Mesothelial cell of epicardium (in vitro differentiated cells): ENCODE measurements at regions not wholly inside any gene's neighbourhood (a gene's known extent, or its start where the extent isn't known, plus 50 kb on each side); places are given as distances from the start of the nearest gene placed in this dataset.

Source experiments
- DNase-seq, 2 experiments: peaks; one replicate each; pipeline ENCODE4 v3.0.0; 2021; ENCODE audit warnings: low spot score in 2 of 2; ENCODE audit not compliant: unreplicated experiment in 2 of 2
- H3K27ac Mint-ChIP-seq: 2 replicates; pipeline ENCODE4 v1.8.0; 2021; ENCODE audit warnings: mixed read lengths
- H3K27me3 Mint-ChIP-seq: 2 replicates; pipeline ENCODE4 v1.8.0; 2021; ENCODE audit warnings: low read depth, mixed read lengths
- H3K36me3 Mint-ChIP-seq: 2 replicates; pipeline ENCODE4 v1.8.0; 2021; ENCODE audit warnings: mixed read lengths
- H3K4me1 Mint-ChIP-seq: 2 replicates; pipeline ENCODE4 v1.8.0; 2021; ENCODE audit warnings: mixed read lengths
- H3K4me3 Mint-ChIP-seq: 2 replicates; pipeline ENCODE4 v1.8.0; 2021; ENCODE audit warnings: mild to moderate bottlenecking, moderate library complexity, mixed read lengths
- H3K9me3 Mint-ChIP-seq: 2 replicates; pipeline ENCODE4 v1.8.0; 2021; ENCODE audit warnings: mixed read lengths
- TF ChIP-seq, protein P1 (sequence below): fragments of 200-600 bp; sonication (generic); IDR thresholded peaks from one replicate; pipeline ENCODE4 v1.5.0; 2021; ENCODE audit warnings: antibody characterized with exemption; ENCODE audit not compliant: unreplicated experiment

DNA sequence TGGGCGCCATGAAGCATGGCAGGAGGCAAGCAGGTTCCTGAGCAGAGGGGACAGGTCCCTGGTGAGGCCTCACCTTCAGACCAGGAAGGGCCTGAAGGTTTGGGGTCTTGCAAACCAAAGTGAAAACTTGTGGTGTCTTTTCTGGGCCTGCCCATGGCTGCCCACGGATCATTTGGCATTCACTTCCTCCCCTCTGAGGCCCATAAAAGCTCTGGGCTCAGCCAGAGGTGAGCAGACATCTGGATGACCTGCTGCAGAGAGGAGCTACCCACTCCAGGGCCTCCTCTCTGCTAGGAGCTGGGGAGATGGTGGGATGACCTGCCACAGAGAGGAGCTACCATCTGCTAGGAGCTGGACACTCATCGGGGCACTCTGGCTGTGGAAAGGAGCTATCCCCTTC, 112.9 kb upstream of the TMEM18 start:
- Mint-ChIP-seq H3K4me1 (peaks cover 6% of the 10 kb centered on the region), H3K9me3 (peaks cover 6% of the 10 kb centered on the region), H3K4me3 (no peak overlapping the region), H3K27ac (no peak overlapping the region), H3K36me3 (no peaks in the 10 kb centered on the region), H3K27me3 (peaks cover 3% of the 10 kb centered on the region)
- TF ChIP-seq, protein P1, sequence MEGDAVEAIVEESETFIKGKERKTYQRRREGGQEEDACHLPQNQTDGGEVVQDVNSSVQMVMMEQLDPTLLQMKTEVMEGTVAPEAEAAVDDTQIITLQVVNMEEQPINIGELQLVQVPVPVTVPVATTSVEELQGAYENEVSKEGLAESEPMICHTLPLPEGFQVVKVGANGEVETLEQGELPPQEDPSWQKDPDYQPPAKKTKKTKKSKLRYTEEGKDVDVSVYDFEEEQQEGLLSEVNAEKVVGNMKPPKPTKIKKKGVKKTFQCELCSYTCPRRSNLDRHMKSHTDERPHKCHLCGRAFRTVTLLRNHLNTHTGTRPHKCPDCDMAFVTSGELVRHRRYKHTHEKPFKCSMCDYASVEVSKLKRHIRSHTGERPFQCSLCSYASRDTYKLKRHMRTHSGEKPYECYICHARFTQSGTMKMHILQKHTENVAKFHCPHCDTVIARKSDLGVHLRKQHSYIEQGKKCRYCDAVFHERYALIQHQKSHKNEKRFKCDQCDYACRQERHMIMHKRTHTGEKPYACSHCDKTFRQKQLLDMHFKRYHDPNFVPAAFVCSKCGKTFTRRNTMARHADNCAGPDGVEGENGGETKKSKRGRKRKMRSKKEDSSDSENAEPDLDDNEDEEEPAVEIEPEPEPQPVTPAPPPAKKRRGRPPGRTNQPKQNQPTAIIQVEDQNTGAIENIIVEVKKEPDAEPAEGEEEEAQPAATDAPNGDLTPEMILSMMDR = no peak
- DNase-seq = no peak

GRCh38 chr2:789529-789928, 112.3 kb upstream of the TMEM18 start:
- Mint-ChIP-seq H3K4me3 (no peak overlapping the region), H3K27me3 (peaks cover 3% of the 10 kb centered on the region), H3K27ac (no peak overlapping the region)

GRCh38 chr2:788227-789032, 111.2 kb upstream of the TMEM18 start:
- no peak overlapping the region for H3K4me3 Mint-ChIP-seq
- H3K4me1 Mint-ChIP-seq = no peaks in the 10 kb centered on the region
- H3K36me3 Mint-ChIP-seq = no peaks in the 10 kb centered on the region
- TF ChIP-seq, protein P1 = no peak
- no peak overlapping the region for H3K27ac Mint-ChIP-seq
- no peak for DNase-seq
- peaks cover 9% of the 10 kb centered on the region for H3K9me3 Mint-ChIP-seq
- peaks cover 3% of the 10 kb centered on the region for H3K27me3 Mint-ChIP-seq

More at GRCh38 chr2:789529-789928, 112.3 kb upstream of the TMEM18 start:
- peaks cover 3% of the 10 kb centered on the region for H3K4me1 Mint-ChIP-seq
- H3K9me3 Mint-ChIP-seq = peaks cover 6% of the 10 kb centered on the region
- TF ChIP-seq, protein P1 = no peak
- H3K36me3 Mint-ChIP-seq = no peaks in the 10 kb centered on the region
- no peak for DNase-seq

- Mint-ChIP-seq H3K27ac (no peak overlapping the region), H3K9me3 (peaks cover 6% of the 10 kb centered on the region), H3K4me1 (no peaks in the 10 kb centered on the region), H3K27me3 (no peaks in the 10 kb centered on the region), H3K4me3 (no peak overlapping the region), H3K36me3 (no peaks in the 10 kb centered on the region)
- TF ChIP-seq, protein P1 = no peak
- no peak for DNase-seq
Observed at GRCh38 chr2:784753-785152, 107.5 kb upstream of the TMEM18 start.

DNA sequence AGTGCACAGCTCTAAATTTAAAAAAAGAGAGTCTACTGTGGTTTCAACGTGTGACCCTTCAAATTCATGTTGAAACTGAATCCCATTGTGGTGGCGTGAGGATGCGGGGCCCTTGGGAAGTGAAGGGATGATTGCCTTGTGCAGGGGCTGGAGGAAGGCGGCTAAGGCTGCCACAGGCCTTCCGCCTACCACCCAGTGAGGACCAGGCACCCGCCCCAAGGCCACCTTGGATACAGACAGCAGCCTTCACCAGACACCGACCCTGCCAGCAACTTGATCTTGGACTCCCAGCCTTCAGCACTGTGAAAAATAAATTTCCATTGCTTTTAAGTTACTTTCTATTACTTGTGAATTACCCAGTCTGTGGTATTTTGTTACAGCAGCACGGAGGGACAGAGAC, 103.4 kb upstream of the TMEM18 start:
- Mint-ChIP-seq H3K27ac (no peak overlapping the region), H3K27me3 (no peaks in the 10 kb centered on the region), H3K36me3 (no peaks in the 10 kb centered on the region), H3K4me1 (peaks cover 14% of the 10 kb centered on the region), H3K9me3 (peaks cover 4% of the 10 kb centered on the region), H3K4me3 (no peak overlapping the region)
- TF ChIP-seq, protein P1 = no peak
- no peak for DNase-seq
